AG10803 (cell line): ENCODE measurements at regions not wholly inside any gene's neighbourhood (a gene's known extent, or its start where the extent isn't known, plus 50 kb on each side); places are given as distances from the start of the nearest gene placed in this dataset.

Experiments used
- DNase-seq: peaks from one replicate; pipeline ENCODE4 v3.0.0; 2010; ENCODE audit warnings: low read depth
- H3K4me3 ChIP-seq: 2 replicates; pipeline ENCODE4 v1.5.1; 2011; ENCODE audit warnings: mild to moderate bottlenecking, low read length, control low read depth
- TF ChIP-seq, protein P1 (sequence below): conservative IDR thresholded peaks from 2 replicates; pipeline ENCODE4 v1.5.1; 2011; ENCODE audit warnings: mild to moderate bottlenecking, low read length, control low read depth, inconsistent platforms

- H3K4me3 ChIP-seq = no peak overlapping the region
- DNase-seq = peak; percentile 97
- TF ChIP-seq, protein P1, sequence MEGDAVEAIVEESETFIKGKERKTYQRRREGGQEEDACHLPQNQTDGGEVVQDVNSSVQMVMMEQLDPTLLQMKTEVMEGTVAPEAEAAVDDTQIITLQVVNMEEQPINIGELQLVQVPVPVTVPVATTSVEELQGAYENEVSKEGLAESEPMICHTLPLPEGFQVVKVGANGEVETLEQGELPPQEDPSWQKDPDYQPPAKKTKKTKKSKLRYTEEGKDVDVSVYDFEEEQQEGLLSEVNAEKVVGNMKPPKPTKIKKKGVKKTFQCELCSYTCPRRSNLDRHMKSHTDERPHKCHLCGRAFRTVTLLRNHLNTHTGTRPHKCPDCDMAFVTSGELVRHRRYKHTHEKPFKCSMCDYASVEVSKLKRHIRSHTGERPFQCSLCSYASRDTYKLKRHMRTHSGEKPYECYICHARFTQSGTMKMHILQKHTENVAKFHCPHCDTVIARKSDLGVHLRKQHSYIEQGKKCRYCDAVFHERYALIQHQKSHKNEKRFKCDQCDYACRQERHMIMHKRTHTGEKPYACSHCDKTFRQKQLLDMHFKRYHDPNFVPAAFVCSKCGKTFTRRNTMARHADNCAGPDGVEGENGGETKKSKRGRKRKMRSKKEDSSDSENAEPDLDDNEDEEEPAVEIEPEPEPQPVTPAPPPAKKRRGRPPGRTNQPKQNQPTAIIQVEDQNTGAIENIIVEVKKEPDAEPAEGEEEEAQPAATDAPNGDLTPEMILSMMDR = peak; percentile 27; the same call in 1 of the 2 replicates
Measured at GRCh38 chr5:156096259-156096658, 230.7 kb upstream of the SGCD start.

DNA sequence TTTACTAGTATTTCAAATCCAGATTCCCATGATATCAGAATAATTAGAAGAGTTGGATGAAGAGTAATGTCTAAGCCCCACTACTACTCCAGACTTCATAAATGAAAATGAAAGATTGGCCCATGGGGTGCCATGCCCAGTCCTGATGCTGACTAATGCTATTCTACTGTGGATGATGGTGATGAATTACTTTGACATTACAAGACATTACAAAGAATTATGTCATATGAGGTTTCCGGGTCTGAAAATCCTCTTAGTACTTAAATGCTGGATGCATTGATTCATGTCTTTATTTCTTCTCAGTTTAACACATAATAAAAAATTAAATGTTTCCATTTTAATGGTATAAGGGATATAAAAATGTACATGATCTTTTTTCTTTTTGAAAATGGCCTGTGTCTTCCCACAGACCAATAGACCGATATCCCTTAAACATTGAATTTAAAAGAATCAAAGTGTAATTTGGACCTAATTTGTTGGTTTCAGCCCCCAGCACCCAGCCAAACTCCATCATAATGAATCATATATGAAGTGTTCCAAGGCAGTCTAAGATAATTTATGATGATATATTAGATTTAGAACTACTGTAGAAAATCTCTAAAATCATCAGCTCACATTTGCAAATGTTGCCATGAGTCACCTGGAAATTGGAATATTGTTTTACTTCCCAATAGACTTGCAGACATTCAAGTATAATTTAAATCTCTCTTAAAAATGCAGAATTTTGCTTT, 223.6 kb upstream of the SGCD start:
- TF ChIP-seq, protein P1 = no peak
- H3K4me3 ChIP-seq = no peak overlapping the region
- peak; percentile 37 for DNase-seq

DNA sequence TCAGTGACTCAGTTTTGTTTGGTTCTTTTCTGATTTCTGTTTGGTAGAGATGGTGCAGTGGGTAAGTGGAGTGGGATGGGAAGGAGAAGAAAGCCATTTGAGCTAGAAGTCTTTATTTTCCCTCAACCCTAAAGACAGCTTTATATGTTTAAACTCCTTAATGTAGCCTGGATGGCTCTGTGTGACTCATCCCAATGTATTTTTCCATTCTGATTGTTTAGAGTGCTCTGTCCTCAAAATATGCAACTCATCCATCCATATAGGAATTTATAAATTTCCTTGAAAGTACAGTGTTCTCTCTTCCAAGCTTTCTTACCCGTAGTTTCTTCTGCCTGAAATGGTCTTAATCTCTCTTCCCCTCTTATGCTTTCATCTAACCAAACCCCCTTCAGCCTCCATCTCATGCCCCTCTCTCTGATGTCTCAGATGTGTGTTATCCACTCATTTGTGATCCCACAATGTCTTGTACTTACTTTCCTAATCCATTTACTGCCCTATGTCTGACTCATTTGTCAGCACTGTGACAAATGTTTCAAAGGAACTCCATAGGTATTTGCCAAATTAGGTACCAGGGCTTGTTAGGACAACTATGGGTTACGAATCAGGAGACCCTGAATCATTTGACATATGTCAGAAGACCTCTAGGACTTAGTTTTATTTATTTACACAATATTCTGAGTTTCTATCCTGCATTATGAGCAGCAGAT, 217.5 kb upstream of the SGCD start:
- no peak overlapping the region for H3K4me3 ChIP-seq
- DNase-seq = no peak
- TF ChIP-seq, protein P1 = no peak

- TF ChIP-seq, protein P1 = no peak
- no peak overlapping the region for H3K4me3 ChIP-seq
- no peak for DNase-seq
Measured at GRCh38 chr5:156119692-156120091, 207.3 kb upstream of the SGCD start.

- no peak overlapping the region for H3K4me3 ChIP-seq
- peak; percentile 78 for DNase-seq
- TF ChIP-seq, protein P1 = no peak
Measured at GRCh38 chr5:156120777-156121176, 206.2 kb upstream of the SGCD start.

DNA sequence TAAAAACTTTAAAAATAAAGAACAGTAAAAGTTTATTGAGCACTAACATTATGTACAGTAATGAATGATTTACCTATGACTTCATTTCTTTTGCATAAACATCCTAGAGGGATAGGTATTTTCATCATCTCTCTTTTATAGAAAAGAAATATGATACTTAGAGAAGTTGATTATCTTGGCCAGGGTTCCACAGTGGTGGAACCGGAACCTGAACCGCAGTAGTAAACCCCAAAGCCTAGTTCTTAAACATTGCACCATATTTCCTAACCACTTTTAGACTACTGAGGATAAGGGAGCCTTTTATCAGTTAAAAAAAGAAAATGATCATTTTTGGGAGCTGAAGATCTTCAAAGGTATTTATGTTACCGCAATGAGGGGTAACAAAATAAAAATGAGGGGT, 205.7 kb upstream of the SGCD start:
- H3K4me3 ChIP-seq = no peak overlapping the region
- TF ChIP-seq, protein P1 = no peak
- DNase-seq = peak; percentile 59

- TF ChIP-seq, protein P1 = no peak
- H3K4me3 ChIP-seq = no peak overlapping the region
- DNase-seq = peak; percentile 82
Measured at GRCh38 chr5:156121882-156122281, 205.1 kb upstream of the SGCD start.
